Thoracic aorta (tissue), 2 donors: ENCODE measurements at regions not wholly inside any gene's neighbourhood (a gene's known extent, or its start where the extent isn't known, plus 50 kb on each side); places are given as distances from the start of the nearest gene placed in this dataset.

Source experiments
- ATAC-seq: fragments of 150-250 bp; one replicate; pipeline ENCODE4 v1.8.0; 2017; ENCODE audit warnings: low read depth; ENCODE audit not compliant: insufficient number of reproducible peaks, low FRiP score
- DNase-seq: peaks from one replicate; pipeline ENCODE4 v3.0.0-alpha.2; 2020; ENCODE audit warnings: low spot score
- H3K27ac ChIP-seq, 2 donors: fragments of 200-600 bp; sonication (generic); 1 replicate in 1 of 2; 2 replicates in 1 of 2; pipeline ENCODE4 v1.5.1; 2016; ENCODE audit warnings: mild to moderate bottlenecking in 2 of 2, moderate library complexity in 2 of 2
- H3K27me3 ChIP-seq: fragments of 200-600 bp; sonication (generic); replicated peaks from 2 replicates; pipeline ENCODE4 v1.6.0; 2016; ENCODE audit warnings: mild to moderate bottlenecking; ENCODE audit not compliant: insufficient read depth
- H3K36me3 ChIP-seq: fragments of 200-600 bp; sonication (generic); one replicate; pipeline ENCODE4 v1.5.1; 2016
- H3K4me1 ChIP-seq, 2 donors: fragments of 200-600 bp; sonication (generic); 1 replicate in 1 of 2; 2 replicates in 1 of 2; pipeline versions ENCODE4 v1.5.1 to v1.6.0; 2016; ENCODE audit warnings: low read depth in 2 of 2, mild to moderate bottlenecking in 1 of 2; ENCODE audit not compliant: control insufficient read depth in 1 of 2
- H3K4me3 ChIP-seq: fragments of 200-600 bp; sonication (generic); 2 replicates; pipeline ENCODE4 v1.5.1; 2016; ENCODE audit warnings: mild to moderate bottlenecking
- H3K9me3 ChIP-seq: fragments of 200-600 bp; sonication (generic); 2 replicates; pipeline ENCODE4 v1.5.1; 2016
- TF ChIP-seq, protein P1 (sequence below): fragments of 200-600 bp; sonication (generic); IDR thresholded peaks from one replicate; pipeline ENCODE4 v1.5.1; 2019; ENCODE audit warnings: antibody characterized with exemption

DNA sequence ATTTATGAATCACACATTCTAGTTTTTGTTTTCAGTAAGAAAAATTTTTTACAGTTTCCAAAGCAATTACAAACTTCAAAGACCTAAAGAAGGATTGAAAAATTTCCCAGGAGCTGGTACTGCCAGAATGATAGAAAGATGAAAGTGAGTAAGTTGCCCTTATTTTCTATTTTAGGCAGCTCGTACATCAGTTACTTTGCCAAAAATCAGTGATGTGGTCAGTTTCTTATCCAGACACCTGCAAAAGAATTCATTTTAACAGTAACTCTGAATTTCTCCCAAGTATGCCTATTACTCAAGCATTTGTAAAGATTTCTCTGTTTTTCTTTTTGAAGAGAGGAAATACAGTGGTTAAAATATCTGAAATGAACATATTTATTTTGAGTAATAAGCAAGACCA is 976.3 kb upstream of the RAG2 start:
- H3K4me1 ChIP-seq, result no peaks in the 10 kb centered on the region
- H3K27me3 ChIP-seq, result no peaks in the 10 kb centered on the region
- H3K36me3 ChIP-seq, result no peaks in the 10 kb centered on the region
- no peak overlapping the region for H3K4me3 ChIP-seq
- TF ChIP-seq, protein P1, sequence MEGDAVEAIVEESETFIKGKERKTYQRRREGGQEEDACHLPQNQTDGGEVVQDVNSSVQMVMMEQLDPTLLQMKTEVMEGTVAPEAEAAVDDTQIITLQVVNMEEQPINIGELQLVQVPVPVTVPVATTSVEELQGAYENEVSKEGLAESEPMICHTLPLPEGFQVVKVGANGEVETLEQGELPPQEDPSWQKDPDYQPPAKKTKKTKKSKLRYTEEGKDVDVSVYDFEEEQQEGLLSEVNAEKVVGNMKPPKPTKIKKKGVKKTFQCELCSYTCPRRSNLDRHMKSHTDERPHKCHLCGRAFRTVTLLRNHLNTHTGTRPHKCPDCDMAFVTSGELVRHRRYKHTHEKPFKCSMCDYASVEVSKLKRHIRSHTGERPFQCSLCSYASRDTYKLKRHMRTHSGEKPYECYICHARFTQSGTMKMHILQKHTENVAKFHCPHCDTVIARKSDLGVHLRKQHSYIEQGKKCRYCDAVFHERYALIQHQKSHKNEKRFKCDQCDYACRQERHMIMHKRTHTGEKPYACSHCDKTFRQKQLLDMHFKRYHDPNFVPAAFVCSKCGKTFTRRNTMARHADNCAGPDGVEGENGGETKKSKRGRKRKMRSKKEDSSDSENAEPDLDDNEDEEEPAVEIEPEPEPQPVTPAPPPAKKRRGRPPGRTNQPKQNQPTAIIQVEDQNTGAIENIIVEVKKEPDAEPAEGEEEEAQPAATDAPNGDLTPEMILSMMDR, result no peak
- H3K9me3 ChIP-seq, result no peaks in the 10 kb centered on the region
- DNase-seq (no peak), ATAC-seq (no peak)
- no peak overlapping the region for H3K27ac ChIP-seq

DNA sequence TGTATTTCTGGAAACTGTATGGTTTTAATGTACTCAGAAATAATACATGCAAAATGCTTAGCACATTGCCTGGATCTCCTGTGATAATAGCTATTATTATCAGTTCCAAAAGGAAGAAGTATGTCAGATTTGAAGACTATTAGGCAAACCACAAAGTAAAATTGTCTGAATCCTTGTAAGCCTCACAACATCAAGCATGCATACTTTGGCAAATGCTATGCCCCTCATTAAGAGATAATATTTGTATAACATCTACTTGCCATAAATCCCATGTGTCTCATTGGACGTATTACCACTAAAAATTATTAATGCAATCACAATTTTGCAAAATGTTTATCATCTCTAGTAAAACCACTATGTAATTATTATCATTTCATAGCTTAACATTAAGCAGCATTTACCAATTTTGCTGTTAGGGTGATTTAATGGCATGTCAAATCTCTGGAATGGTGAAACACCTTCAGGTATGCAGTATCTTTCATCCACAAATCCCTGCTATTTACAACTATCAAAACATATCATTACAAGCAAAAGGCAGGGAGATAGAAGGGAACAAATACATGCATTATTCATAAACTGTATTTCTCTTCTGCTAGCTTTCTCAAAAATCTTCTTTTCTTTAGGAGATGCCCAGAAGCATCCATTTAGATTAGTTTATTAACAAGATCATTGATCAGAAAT is 974.6 kb upstream of the RAG2 start:
- no peak for ATAC-seq
- H3K4me3 ChIP-seq, result no peak overlapping the region
- no peak overlapping the region for H3K27ac ChIP-seq

DNA sequence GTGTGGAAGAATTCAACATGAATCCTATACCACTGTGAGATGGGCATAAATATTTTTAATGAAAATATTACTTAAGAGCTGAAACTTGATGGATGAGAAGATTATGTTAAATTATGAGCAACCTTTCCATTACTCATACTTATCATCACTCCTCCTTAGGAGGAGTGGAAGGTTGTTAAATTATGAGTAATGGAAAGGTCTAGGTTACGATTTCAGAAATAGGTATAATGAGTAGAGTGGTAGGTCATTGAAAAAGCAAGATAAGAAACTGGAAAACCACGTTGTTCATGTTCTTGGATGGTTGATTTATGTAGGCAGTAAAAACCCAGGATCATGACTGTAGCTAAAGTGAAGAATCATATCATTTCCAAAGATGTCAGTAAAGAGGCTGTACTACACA is 973.2 kb upstream of the RAG2 start:
- Histone ChIP-seq H3K4me1 (no peaks in the 10 kb centered on the region), H3K4me3 (no peak overlapping the region), H3K36me3 (no peaks in the 10 kb centered on the region), H3K27ac (no peak overlapping the region), H3K9me3 (no peaks in the 10 kb centered on the region), H3K27me3 (no peaks in the 10 kb centered on the region)
- DNase-seq, result no peak
- ATAC-seq, result no peak
- TF ChIP-seq, protein P1, result no peak

More for the DNA sequence above, 974.6 kb upstream of the RAG2 start:
- no peak for DNase-seq
- no peaks in the 10 kb centered on the region for H3K9me3 ChIP-seq
- no peaks in the 10 kb centered on the region for H3K27me3 ChIP-seq
- no peaks in the 10 kb centered on the region for H3K4me1 ChIP-seq
- TF ChIP-seq, protein P1, result no peak
- no peaks in the 10 kb centered on the region for H3K36me3 ChIP-seq

DNA sequence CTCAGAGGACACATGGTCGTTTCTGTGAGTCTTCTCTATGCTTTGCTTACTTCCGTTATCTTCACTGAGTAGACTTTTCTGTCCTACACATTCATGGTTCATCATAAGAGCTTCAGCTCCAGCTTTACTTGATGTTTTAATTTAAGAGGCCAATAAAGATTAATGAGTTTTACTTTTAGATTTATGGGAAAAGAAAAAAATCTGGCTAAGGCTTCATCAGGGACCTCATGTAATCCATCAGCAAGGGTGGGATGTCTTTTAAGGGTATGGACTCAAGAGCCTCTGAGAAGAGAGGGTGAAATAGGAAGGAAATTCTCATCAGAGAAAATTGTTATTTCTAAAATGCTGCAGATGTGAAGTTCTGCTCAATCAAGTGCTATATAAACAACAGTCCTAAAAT is 963.0 kb upstream of the RAG2 start:
- no peaks in the 10 kb centered on the region for H3K36me3 ChIP-seq
- H3K27me3 ChIP-seq, result no peaks in the 10 kb centered on the region
- DNase-seq, result no peak
- H3K9me3 ChIP-seq, result no peaks in the 10 kb centered on the region
- TF ChIP-seq, protein P1, result no peak
- ATAC-seq, result no peak
- H3K4me3 ChIP-seq, result no peak overlapping the region
- no peaks in the 10 kb centered on the region for H3K4me1 ChIP-seq
- H3K27ac ChIP-seq, result no peak overlapping the region

DNA sequence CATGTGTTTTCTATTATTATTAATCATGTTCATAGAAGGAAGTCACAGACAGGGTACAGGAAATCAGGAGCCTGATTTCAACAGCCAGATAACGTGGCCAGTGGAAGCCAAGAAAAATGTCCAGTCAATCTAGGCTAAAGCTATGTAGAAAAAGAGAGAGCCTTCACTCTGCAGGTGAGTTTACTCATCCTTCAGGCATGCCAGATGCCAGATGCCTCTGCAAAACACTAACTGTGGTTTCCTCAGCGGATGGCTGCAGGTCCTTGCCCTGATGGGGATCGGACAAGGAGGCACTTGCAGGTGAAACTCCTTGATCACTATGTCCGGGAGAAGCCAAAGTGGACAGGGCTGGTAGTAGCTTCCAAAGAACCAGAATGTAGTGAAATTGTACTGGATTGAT is 962.3 kb upstream of the RAG2 start:
- ATAC-seq (no peak), DNase-seq (no peak)
- no peaks in the 10 kb centered on the region for H3K4me1 ChIP-seq
- H3K27me3 ChIP-seq, result no peaks in the 10 kb centered on the region
- H3K36me3 ChIP-seq, result no peaks in the 10 kb centered on the region
- no peaks in the 10 kb centered on the region for H3K9me3 ChIP-seq
- no peak overlapping the region for H3K27ac ChIP-seq
- TF ChIP-seq, protein P1, result no peak
- H3K4me3 ChIP-seq, result no peak overlapping the region
